ENCODE measurements at regions not wholly inside any gene's neighbourhood (a gene's known extent, or its start where the extent isn't known, plus 50 kb on each side); places are given as distances from the start of the nearest gene placed in this dataset.
A peak's percentile ranks its signal among the peaks of the same experiment; 100 is the strongest.

DNA sequence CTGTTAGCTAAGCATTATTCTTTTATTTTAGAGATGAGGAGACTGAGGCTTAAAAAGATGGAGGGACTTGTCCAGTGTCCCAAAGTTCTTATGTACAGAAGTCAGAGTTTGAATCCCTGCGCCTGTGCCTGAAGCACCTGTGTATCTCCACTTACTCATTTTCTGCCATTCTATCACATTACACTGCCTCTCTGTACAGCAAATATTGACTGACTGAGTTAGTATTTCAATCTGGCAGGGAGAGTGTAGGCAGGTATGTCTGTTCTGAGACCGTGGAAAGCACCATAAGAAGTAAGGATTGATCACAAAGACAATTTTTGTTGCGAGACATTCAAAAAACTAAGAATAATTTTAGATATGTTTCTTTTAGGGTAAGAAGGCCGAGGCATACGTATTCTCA, 162.7 kb downstream of the KITLG start:
- no peak for DNase-seq (ENCODE audit: low read depth)

GRCh38 chr12:88418856-88419497, 161.3 kb downstream of the KITLG start:
- DNase-seq (ENCODE audit: low read depth): no peak

DNA sequence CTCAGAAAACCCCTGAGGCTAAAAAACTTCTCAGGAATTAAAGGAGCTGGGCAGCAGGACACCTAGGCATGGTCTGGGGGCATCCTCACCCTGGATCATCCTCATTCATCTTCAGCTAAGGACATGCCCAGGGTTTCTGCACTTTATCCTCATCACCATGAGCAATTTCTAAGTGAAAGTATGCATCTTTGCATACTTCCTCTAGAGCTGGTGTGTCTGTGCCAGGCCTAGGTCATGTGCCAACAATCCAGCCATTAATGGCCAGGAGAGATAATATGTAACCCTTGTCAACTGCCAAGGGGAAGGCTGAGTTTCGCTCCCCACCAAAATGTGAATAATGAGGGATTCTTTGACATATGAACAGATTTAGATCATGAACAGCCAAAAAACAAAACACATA, 160.5 kb downstream of the KITLG start:
- DNase-seq (ENCODE audit: low read depth): no peak

GRCh38 chr12:88420457-88420856, 159.8 kb downstream of the KITLG start:
- peak; percentile 46 for DNase-seq (ENCODE audit: low read depth)

- no peak for DNase-seq (ENCODE audit: low read depth)
Measured at GRCh38 chr12:88424791-88425730, 155.2 kb downstream of the KITLG start.

DNA sequence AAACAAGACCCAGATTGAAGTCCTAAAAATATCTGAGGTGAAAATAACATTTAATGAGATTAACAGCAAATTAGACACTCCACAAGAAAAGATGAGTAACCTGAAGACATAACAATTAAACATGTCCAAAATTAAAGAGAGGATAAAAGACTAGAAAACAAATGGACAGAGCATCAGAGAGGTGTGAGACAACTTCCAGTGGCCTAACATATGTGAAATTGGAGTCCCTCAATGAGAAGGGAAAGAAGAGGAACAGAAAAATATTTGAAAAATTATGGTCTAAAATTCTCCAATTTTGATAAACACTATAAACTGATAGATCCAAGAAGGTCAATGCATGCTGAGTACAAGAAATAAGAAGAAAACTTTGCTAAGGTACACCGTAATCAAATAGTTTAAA, 151.9 kb downstream of the KITLG start:
- no peak for DNase-seq (ENCODE audit: low read depth)

DNA sequence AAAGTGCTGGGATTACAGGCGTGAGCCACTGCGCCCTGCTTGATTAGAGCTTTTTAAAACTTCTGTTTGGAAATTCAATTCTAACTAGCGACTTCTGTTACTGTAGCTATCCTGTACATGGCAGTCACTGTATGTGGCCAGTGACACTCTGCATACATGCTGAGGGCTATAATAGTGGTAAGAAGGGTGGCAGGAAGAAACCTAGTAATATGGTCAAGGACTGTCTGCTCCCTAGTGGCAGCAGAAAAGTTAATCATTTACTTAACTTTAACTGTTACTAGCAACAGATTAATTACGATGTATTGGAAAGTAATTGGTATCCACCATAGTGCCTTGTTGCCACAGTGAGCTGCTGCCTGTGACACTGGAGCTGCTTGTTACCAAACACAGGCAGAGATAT, 149.0 kb downstream of the KITLG start:
- DNase-seq (ENCODE audit: low read depth): no peak

- no peak for DNase-seq (ENCODE audit: low read depth)
Measured at GRCh38 chr12:88432531-88433490, 147.5 kb downstream of the KITLG start.

GRCh38 chr12:88433997-88434703, 146.1 kb downstream of the KITLG start:
- no peak for DNase-seq (ENCODE audit: low read depth)

DNA sequence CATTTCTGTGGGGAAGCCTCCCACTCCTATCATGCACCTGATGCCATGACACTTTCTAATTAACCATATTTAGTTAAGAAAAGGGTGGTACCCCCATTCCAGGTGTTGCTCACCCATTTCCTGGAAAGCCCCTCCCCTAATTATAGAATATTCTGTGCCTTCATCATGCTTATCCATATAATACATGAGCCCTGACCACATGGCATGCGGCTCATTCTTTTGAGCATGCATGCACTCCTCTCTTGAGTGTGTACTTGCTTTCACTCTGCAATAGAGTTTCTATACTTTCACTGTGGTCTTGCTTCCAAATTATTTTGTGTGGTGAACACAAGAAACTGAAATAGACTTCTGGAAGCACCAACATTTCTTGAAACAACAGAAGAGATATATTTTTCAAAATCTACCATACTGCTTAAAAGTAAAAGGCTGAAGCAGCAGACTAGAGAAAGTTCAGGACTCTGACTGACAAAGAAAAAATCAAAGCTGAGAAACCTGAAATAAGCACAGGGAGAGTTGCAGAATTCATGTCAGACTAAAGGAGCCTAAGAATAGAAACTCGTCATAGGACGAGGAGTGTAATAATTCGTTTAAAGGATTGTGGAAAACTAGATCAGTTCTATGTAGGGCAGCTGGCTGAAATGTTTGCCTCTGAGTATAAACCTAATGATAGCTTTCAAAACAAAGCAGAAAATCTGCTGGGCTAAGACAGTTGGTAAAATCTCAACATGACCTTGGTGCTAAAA, 144.8 kb downstream of the KITLG start:
- no peak for DNase-seq (ENCODE audit: low read depth)

DNA sequence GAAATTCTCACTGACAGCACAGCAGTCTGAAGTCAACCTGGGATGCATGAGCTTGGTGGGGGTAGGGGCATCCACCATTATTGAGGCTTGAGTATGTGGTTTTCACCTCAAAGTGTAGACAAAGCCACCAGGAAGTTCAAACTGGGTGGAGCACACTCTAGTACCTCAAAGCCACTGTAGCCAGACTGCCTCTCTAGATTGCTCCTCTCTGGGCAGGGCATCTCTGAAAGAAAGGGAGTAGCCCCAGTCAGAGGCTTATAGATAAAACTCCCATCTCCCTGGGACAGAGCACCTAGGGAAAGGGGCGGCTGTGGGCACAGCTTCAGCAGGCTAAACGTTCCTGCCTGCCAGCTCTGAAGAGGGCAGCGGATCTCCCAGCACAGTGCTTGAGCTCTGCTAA, 143.0 kb downstream of the KITLG start:
- DNase-seq (ENCODE audit: low read depth): no peak

All from HS-27A (cell line).